Tongue (tissue), 1 donor: ENCODE measurements at regions not wholly inside any gene's neighbourhood (a gene's known extent, or its start where the extent isn't known, plus 50 kb on each side); places are given as distances from the start of the nearest gene placed in this dataset.
"Not testable (repeated sequence)": the region's sequence is repeated elsewhere in the genome, so short reads cannot be mapped to it uniquely, and the experiment has no call there.

Experiments used
- DNase-seq: peaks from one replicate; pipeline ENCODE4 v3.0.0-alpha.2; 2015

- no peak for DNase-seq
Observed at GRCh38 chr2:7860693-7861092, 821.2 kb upstream of the ID2 start.

GRCh38 chr2:7861910-7862702, 819.8 kb upstream of the ID2 start:
- DNase-seq, result no peak

- DNase-seq, result no peak
Observed at GRCh38 chr2:7866104-7866503, 815.8 kb upstream of the ID2 start.

- no peak for DNase-seq
Observed at GRCh38 chr2:7866825-7867224, 815.0 kb upstream of the ID2 start.

- no peak for DNase-seq
Observed at GRCh38 chr2:7867867-7868266, 814.0 kb upstream of the ID2 start.

- DNase-seq, result no peak
Observed at GRCh38 chr2:7868836-7869235, 813.0 kb upstream of the ID2 start.

GRCh38 chr2:7876445-7876844, 805.4 kb upstream of the ID2 start:
- not testable (repeated sequence) for DNase-seq

- DNase-seq, result not testable (repeated sequence)
Observed at GRCh38 chr2:7878266-7878665, 803.6 kb upstream of the ID2 start.

GRCh38 chr2:7878786-7879482, 802.9 kb upstream of the ID2 start:
- DNase-seq, result no peak

- DNase-seq, result no peak
Observed at GRCh38 chr2:7879483-7879835, 802.4 kb upstream of the ID2 start.

GRCh38 chr2:7880126-7880525, 801.7 kb upstream of the ID2 start:
- no peak for DNase-seq

- DNase-seq, result no peak
Observed at GRCh38 chr2:7880566-7880965, 801.3 kb upstream of the ID2 start.

GRCh38 chr2:7881063-7881462, 800.8 kb upstream of the ID2 start:
- DNase-seq, result no peak

- no peak for DNase-seq
Observed at GRCh38 chr2:7881466-7881865, 800.4 kb upstream of the ID2 start.

- no peak for DNase-seq
Observed at GRCh38 chr2:7882296-7882695, 799.6 kb upstream of the ID2 start.

GRCh38 chr2:7884338-7884737, 797.5 kb upstream of the ID2 start:
- no peak for DNase-seq

GRCh38 chr2:7886666-7887065, 795.2 kb upstream of the ID2 start:
- DNase-seq, result no peak

- DNase-seq, result peak; percentile 21
Observed at GRCh38 chr2:7887441-7887840, 794.4 kb upstream of the ID2 start.

GRCh38 chr2:7888876-7889275, 793.0 kb upstream of the ID2 start:
- no peak for DNase-seq

GRCh38 chr2:7891312-7891711, 790.5 kb upstream of the ID2 start:
- no peak for DNase-seq

GRCh38 chr2:7895289-7895688, 786.6 kb upstream of the ID2 start:
- no peak for DNase-seq

GRCh38 chr2:7896940-7897487, 784.8 kb upstream of the ID2 start:
- no peak for DNase-seq

- DNase-seq, result no peak
Observed at GRCh38 chr2:7899241-7899640, 782.6 kb upstream of the ID2 start.

- no peak for DNase-seq
Observed at GRCh38 chr2:7899923-7900322, 781.9 kb upstream of the ID2 start.
